Mucosa of descending colon (tissue), 3 donors: ENCODE measurements at regions not wholly inside any gene's neighbourhood (a gene's known extent, or its start where the extent isn't known, plus 50 kb on each side); places are given as distances from the start of the nearest gene placed in this dataset.

Experiments used
- ATAC-seq: fragments of 200-7000 bp; cut with Tn5 transposase; one replicate; pipeline ENCODE4 v1.9.1; 2020; ENCODE audit warnings: mild to moderate bottlenecking, moderate library complexity
- DNase-seq, 3 donors: peaks; one replicate each; pipeline ENCODE4 v3.0.0-alpha.2; 2020
- H3K36me3 ChIP-seq: fragments of 200-600 bp; one replicate; pipeline ENCODE4 v1.8.0; 2021; ENCODE audit warnings: low read depth, mild to moderate bottlenecking
- H3K4me1 ChIP-seq: fragments of 200-600 bp; one replicate; pipeline ENCODE4 v1.8.0; 2021; ENCODE audit warnings: low read depth, mild to moderate bottlenecking
- H3K4me3 ChIP-seq: fragments of 200-600 bp; one replicate; pipeline ENCODE4 v1.8.0; 2021; ENCODE audit warnings: mild to moderate bottlenecking
- H3K9me3 ChIP-seq: fragments of 200-600 bp; one replicate; pipeline ENCODE4 v1.8.0; 2021; ENCODE audit warnings: mild to moderate bottlenecking
- CTCF ChIP-seq: fragments of 200-600 bp; IDR thresholded peaks from one replicate; pipeline ENCODE4 v1.8.0; 2022; ENCODE audit warnings: antibody characterized with exemption, mild to moderate bottlenecking
- intact Hi-C, 2 donors: fragments of 100-400 bp; cut with DNase I in 1 of 2; cut with micrococcal nuclease in 1 of 2; formaldehyde crosslinking; loops; one replicate each; pipeline versions ENCODE4 v1.11.0 to v1.11.1; 2022; cut with DNase I, micrococcal nuclease
- donor health status: DM: no; HTN: no; CAD: no; lungs with moderate emphysema.
- donor health status: DM: no; HTN: no; CAD: no.
- donor health status: DM: no; HTN: yes; CAD: no.

GRCh38 chr4:22962295-22962694 lies 269.6 kb downstream of the GBA3 start:
- Histone ChIP-seq H3K9me3 (no peaks in the 10 kb centered on the region), H3K4me3 (no peak overlapping the region), H3K36me3 (no peaks in the 10 kb centered on the region), H3K4me1 (no peaks in the 10 kb centered on the region)
- intact Hi-C loops: no loop called here
- peak; percentile 38 for ATAC-seq
- peak in 1 of 3 donors; percentile 49 for DNase-seq
- no peak for TF ChIP-seq CTCF

- no peaks in the 10 kb centered on the region for H3K36me3 ChIP-seq
- no peaks in the 10 kb centered on the region for H3K9me3 ChIP-seq
- no peak for TF ChIP-seq CTCF
- no peaks in the 10 kb centered on the region for H3K4me1 ChIP-seq
- DNase-seq (no peak), ATAC-seq (no peak)
- H3K4me3 ChIP-seq: no peak overlapping the region
- intact Hi-C loops: no loop called here
Observed at GRCh38 chr4:22959483-22959882, 266.7 kb downstream of the GBA3 start.

- no peaks in the 10 kb centered on the region for H3K9me3 ChIP-seq
- H3K36me3 ChIP-seq: no peaks in the 10 kb centered on the region
- ATAC-seq (no peak), DNase-seq (no peak)
- no peak for TF ChIP-seq CTCF
- intact Hi-C loops: no loop called here
- no peak overlapping the region for H3K4me3 ChIP-seq
- no peaks in the 10 kb centered on the region for H3K4me1 ChIP-seq
Observed at GRCh38 chr4:22957774-22958309, 265.1 kb downstream of the GBA3 start.

- TF ChIP-seq CTCF: no peak
- ATAC-seq (no peak), DNase-seq (no peak)
- no peak overlapping the region for H3K4me3 ChIP-seq
- no peaks in the 10 kb centered on the region for H3K36me3 ChIP-seq
- H3K4me1 ChIP-seq: no peaks in the 10 kb centered on the region
- intact Hi-C loops: no loop called here
- H3K9me3 ChIP-seq: no peaks in the 10 kb centered on the region
Observed at GRCh38 chr4:22949161-22949855, 256.6 kb downstream of the GBA3 start.

GRCh38 chr4:22947851-22948250 lies 255.1 kb downstream of the GBA3 start:
- intact Hi-C loops: no loop called here
- Histone ChIP-seq H3K4me3 (no peak overlapping the region), H3K4me1 (no peaks in the 10 kb centered on the region), H3K36me3 (no peaks in the 10 kb centered on the region), H3K9me3 (no peaks in the 10 kb centered on the region)
- no peak for TF ChIP-seq CTCF
- DNase-seq: no peak
- ATAC-seq: no peak
